Gastroesophageal sphincter (tissue), 3 donors: ENCODE measurements at regions not wholly inside any gene's neighbourhood (a gene's known extent, or its start where the extent isn't known, plus 50 kb on each side); places are given as distances from the start of the nearest gene placed in this dataset.

Source experiments
- CTCF ChIP-seq, 4 experiments: fragments of 200-600 bp in 2 of 4; fragments of 450-650 bp in 2 of 4; sonication (generic) in 1 of 4; IDR thresholded peaks; one replicate each; pipeline ENCODE4 v1.5.1; 2017 to 2019; ENCODE audit warnings: antibody characterized with exemption in 4 of 4, mild to moderate bottlenecking in 2 of 4, moderate library complexity in 2 of 4
- POLR2A ChIP-seq, 2 donors: fragments of 450-650 bp; IDR thresholded peaks; one replicate each; pipeline ENCODE4 v1.6.1; 2017; ENCODE audit warnings: antibody characterized with exemption in 2 of 2, mild to moderate bottlenecking in 2 of 2, moderate library complexity in 1 of 2
- POLR2AphosphoS5 ChIP-seq: sonication (generic); formaldehyde crosslinking; IDR thresholded peaks from one replicate; pipeline ENCODE4 v1.6.1; 2017; ENCODE audit warnings: antibody characterized with exemption

- TF ChIP-seq POLR2A (IDR thresholded peaks at IDR 0.05), result no peak
- TF ChIP-seq CTCF (IDR thresholded peaks at IDR 0.05), result no peak
- no peak for TF ChIP-seq POLR2AphosphoS5
Measured at GRCh38 chr7:51592842-51593599, 276.4 kb upstream of the COBL start.
